Kidney glomerular epithelial cell (primary cell): ENCODE measurements at regions not wholly inside any gene's neighbourhood (a gene's known extent, or its start where the extent isn't known, plus 50 kb on each side); places are given as distances from the start of the nearest gene placed in this dataset.

Experiments
- DNase-seq: peaks from one replicate; lab custom pipeline; 2025; lab: John Stamatoyannopoulos, UW

DNA sequence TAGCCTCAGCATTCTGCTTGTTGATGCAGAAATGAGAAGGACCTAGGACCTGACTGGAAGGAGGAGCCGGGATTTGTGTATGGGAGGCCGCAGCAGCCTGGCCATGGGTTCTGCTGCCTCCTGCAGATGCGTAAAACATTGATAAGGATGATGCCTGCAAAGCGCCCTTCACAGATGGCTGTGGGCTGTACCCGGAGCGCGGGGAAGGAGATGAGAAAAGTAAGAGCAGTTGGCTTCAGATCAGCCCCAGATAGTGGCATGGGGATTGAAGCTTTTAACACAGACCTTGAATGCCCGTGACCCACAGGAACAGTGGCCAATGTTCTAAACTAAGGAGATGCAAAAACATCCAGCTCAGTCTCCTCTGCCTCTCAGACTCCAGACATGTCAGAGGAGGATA is 136.4 kb upstream of the KCNG1 start:
- DNase-seq = no peak

DNA sequence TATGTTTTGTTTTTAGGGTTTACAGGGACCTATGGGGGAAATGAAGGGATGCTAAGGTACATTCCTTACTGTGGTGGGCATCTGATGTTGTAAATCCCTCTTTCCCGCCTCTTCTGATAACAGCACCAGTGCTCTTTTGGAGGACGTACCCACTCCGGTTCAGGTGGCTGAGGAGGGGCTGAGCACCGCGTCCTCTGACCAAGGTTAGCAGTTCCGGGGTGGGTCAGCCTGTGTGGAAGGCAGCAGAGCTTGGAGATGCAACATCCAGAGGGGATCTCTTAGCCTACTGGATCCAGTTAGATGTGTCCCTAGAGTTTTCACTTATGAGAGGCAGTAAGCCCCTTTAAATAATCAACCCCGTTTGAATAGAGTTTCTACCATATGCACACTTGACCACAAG is 135.3 kb upstream of the KCNG1 start:
- no peak for DNase-seq

DNA sequence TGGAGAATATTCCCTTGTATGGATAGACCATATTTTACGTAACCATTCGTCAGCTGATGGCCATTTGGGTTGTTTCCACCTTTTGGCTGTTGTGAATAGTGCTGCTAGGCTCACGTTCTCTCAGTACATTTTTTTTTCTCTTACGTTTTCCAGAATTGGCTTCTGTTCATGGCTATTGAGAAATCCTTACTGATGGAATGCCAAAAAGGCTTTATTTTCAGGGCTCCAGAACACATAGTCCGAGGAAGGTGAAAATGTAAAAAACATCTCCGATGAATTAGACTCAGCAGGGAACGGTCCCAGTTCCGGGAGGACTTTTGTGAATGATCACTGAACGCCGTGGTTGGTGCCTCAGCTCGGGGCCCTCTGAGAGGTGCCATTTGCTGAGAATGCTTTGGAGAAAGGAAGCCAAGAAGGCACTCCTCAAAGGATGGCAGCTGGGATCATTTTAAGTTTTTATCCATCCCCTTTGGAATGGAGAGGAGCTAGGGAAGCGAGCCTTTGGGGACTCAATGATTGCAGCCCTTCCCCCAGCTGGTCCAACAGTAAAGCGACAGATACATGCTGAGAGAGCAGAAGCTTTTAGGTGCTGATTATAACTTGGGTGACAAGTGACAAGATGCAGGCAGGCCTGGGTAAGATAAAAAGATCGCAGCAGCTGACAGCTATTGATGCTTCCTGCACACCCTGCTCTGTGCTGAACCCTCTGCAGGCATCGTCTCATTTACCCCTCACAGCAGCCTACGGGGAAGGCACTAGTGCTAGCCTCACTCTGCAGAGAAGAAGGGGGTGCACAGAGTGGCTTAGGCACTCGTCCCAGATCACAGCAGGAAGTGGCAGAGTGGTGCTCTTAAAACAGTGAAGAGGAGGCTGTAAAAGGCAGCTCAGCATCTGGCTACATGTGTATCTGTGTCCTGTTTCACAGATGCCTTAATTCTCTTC is 133.4 kb upstream of the KCNG1 start:
- DNase-seq = no peak

DNA sequence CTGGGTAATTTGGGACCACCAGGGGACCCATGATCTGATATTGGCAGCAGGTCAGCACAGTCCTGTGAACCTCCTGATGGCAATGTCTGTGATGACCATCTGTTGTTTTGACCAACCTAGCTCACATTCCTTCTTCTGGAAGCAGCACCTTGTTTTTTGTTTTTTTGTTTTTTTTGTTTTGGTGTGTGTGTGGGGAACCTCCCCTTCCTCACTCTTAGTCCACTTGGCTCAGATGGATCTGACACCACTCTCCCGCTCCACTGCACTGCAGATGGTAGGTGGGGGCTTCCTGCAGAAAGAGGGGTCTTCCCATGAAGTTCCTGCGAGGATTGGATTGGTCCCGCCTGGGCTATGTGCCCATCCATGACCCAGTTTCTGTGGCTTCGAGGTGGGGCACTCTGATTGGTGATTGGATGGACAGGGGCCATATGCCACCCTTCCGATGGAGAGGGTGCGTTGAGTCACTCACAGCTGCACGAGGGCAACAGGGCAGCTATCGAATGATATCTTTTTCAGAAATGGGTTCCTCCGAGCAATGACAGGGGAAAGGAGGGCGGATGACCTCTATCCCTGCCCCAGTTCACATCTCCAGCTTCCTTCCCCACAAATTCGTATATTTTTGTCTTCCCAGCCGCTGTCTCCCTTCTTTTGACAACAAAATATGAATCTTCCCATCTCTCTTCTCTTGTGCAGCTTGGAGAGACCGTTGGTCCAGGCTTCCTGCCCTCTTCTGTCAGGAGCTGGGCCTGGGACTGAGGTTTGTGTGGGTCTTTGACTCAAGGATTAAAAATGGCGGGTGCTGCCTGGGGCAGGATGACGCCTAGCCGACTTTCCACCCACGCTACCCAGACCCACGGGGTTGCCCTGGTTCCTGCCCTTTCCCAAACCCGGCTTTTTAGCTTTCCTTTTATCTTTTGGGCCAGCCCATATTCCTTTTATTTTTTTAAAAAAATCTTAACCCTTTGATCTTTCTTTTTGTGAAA is 132.1 kb upstream of the KCNG1 start:
- no peak for DNase-seq

DNA sequence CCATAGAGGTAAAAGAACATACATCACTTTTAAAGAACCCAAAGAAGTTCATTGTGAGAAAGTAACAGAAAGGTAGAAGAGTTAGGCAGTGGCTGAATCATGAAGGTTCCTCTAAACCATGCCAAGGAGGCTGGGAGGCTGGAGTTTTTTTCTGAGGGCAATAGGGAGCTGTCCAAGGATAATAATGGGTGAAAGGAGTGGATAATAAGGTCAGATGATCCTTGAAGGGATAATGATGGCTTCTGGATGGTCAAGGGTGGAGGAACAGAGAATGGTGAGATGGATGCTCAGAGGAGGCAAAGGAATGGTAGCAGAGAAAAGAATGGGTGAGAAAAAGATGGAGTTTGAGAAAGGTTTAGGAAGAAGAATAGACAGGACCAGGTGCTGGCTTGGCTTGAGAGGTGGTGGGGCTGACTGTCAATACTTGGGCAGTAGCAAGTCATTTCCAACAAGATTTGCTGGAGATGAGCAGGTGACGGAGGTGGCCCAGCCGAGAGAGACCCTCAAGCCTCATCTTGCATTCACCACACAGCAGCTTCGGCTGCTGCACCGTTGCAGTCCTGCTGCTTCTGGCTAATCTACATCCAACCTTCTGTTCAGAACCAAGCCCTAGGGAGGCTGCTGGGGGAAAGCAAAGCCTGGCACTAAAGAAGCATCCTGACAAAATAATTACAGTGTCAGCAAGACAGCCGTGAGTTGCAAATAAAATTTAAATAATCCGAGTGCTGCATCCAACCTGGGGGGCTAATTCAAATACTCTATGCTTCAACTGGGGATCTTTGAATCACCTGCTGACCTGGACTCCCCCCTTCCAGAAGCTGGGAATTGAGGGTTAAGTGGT is 131.2 kb upstream of the KCNG1 start:
- no peak for DNase-seq

DNA sequence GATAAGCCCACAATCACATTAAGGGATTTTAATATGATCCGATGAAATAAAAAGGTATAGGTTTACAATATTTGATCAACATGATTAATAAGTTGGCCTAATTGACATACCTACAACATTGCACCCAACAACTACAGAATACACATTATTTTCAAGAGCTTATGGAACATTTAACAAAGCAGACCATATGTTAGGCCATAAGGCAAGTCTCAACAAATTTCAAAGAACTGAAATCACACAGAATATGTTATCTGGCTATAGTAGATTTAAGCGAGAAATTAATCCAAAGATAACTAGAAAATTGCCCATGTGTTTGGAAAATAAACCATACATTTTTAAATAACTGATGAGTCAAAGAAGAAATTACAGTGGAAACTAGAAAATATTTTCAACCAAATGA is 126.0 kb upstream of the KCNG1 start:
- DNase-seq = no peak

DNA sequence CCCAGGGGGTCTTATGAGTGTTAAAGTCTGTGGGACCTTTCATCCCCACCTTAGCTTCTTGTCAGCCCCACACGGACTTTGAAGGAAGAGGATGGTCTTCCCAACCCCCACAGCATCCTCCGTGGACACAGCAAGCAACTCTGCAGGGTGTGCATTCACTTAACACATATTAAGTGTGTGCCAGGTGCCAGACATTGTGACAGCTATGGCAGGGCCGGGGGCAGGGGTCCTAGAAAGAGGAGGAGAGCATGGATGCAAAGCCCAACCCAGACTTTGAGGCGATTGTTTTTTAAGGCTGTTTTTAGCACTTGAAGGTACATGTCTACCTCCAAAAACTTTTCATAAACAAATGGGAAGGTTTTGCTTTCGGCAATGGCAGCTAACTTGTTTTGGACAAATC is 121.6 kb upstream of the KCNG1 start:
- DNase-seq = no peak

DNA sequence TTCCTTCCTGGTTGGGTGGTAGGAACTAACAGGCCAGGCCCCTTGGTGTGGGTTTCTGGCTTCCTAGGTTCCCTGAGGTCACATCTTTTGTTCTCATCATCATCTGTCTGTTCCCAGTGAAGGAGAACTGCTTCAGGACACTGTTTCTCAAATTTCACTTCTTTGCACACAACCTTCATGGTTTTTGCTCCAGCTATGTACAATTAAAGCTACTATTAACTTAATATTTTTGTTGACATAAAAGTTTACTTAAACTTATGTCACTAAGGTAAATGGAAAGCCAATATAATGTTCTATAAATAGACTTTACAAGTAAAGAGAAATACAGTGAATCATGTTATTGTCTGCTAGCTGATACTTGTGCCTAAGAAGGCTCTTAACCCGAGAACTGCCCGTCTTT is 120.7 kb upstream of the KCNG1 start:
- no peak for DNase-seq

DNA sequence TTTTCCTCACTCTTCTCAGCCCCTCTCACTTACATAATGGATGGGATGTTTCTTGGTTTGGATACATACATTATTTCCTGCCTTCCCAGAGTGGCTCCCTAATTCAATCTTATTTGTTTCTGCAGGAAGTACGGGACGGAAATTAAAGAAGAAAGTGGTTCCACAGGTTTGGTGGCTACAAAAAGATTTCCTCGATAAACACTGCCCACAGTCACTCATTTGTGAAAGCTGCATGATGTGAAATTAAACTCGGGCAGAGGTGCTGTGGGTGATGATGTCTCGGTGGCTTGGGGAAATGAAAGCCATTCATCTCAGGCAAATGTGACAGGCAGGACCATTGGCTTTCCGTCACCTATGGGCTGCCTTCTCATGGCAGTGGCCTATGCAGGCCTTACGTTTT is 119.5 kb upstream of the KCNG1 start:
- no peak for DNase-seq

DNA sequence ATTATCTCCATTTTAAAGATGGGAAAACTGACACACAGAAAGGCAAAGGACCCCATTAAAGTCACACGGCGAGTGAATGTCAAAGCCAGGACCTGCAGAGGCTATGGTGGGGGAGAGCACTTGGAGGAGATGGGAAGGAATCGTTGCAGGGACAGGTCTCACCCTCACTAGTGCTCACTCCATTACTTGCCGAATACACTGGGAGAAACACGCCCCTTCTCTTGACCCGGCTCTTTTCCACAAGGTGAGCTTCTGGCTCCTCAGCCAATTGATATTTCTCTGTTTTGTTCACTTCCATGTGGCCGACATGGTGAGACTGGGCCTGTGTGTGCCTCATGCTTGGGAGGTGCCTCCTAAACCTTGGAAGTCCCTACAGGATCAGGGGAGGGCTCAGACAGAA is 117.8 kb upstream of the KCNG1 start:
- no peak for DNase-seq

DNA sequence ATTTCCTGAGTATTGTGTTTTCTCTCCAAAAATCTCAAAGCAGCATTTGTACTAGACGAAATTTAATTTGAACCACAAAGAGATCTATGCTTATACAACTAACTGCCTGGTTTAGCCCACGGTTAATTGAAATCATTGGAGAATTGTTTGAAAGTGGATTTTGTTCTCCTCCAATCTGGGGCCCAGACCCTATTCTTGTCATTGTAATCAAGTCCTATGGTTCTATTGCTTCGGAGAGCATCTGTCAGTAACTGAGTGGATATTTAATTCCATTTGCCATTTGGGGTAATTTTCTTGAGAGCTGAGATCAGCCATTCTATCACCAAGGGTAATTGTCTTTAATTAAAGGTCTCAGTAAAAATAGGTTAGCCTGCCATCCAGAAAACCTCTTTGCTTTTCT is 117.0 kb upstream of the KCNG1 start:
- DNase-seq = no peak

DNA sequence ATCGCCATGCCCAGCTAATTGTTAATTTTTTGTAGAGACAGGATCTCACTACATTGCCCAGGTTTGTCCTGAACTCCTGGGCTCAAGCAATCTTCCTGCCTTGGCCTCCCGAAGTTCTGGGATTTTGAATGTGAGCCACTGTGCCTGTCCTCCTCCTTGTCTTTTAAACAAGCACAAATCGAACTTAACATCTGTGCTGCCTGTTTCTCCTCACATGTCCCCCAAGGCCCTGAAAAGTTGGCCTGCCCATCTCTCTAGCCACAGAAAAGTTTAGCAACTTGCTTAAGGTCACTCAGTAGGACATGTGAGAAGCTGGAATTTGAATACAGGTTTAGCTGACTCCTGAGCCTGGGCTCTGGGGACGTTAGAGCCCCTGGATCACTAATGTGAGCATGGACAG is 115.7 kb upstream of the KCNG1 start:
- no peak for DNase-seq

DNA sequence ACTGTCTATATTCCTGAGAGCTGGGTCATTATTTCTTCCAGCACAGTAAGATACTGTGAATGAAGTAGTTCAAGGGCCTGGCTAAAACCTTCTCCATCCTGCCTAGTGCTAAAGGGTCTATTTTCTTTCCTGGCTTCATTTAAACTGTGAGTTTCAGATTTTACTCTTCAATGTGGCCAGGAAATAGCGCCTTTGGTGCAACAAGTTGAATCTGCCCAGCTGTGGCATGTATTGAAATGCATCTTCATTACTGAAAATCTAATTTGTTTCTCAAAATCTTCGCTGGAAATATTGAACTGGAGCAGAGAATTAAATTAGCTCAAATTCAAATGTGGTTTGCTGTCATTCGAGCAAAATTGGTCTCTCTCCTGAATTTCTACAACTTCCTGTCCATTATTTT is 114.6 kb upstream of the KCNG1 start:
- DNase-seq = no peak

DNA sequence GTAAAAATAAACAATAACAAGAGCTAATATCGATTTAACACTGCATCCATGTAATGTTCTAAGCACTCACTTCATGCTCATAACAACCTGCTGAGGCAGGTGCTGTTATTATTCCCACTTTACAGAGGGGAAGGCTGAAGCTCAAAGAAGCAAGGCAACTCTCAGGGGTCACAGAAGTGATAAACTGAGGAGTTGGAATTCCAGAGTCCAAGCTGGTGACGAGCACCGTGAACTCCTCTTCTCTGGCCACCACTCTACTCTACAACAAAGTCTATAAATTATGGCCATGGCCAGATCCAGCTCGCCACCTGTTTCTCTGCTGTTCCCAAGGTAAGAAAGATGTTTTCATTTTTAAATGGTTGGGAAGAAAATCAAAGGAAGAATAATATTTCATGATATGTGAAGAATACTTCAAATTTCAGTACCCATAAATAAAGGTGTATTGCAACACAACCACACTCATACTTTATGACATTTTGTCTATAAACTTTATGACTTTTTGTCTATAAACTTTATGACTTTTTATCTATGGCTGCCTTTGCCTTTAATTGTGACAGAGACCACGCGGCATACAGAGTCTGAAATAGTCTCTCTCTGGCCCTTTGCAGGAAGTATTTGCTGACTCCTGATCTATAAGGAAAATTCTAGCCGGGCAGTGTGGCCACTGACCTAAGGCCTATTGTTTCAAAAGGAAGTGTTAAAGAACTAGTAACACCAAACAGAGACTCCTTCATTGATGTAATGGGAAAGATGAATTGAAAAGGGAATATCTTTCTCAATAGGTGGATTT is 113.2 kb upstream of the KCNG1 start:
- DNase-seq = no peak

DNA sequence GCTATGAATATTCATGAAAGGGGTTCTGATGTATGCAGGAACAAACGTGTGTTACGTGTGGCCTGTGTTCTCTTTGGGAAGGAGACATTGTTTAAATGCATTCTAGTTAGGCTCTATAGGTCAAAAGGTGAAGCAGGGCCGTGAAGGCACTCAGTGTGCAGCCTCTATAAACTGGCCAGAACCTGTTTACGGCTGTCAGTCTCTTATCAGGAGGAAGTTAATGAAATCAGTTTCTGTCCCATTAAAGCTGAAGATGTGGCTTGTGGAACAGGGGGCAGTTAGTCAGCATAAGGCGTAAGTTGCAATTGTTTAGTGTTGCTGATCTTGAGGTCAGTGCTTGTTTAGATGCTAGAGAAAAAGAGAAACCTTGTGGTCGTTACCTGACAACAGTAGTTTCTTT is 111.5 kb upstream of the KCNG1 start:
- DNase-seq = no peak

DNA sequence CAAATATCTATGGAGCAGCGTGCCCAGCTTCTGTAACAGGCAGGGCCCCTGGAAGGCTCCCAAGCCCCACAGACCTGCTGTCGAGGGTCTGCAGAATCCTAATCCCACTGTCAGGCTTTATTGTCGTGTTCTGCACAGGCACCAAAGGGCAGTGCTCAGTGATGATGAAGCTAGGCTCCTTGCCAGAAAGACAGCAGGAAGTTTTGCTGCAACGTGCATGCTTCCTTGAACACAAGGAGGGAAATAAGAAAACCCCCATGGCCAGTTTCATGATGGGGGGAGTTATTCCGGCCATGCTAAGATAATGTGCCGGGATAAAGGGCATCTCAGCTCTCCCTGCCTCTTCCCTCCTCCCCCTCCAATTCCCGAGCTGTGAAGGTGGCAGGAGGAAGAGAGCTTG is 109.4 kb upstream of the KCNG1 start:
- no peak for DNase-seq

DNA sequence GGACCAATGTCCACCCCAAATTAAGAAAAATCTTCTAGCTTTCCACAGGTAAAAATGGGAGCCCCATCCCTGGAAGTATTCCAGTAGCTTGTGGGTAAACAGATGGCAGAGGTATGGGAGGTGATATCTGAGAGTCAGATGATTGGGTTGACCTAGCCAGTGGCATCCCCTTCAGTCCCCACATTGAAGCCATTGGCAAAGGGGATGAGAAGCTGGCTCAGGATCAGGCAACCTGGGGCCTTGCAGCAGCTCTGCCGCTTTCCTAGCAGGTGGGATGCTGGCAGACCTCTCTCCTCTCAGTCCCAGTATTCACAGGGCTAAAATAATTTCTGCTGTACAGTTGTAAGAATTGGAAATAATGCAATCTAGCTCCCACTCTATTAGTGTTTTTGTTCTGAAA is 108.9 kb upstream of the KCNG1 start:
- no peak for DNase-seq

DNA sequence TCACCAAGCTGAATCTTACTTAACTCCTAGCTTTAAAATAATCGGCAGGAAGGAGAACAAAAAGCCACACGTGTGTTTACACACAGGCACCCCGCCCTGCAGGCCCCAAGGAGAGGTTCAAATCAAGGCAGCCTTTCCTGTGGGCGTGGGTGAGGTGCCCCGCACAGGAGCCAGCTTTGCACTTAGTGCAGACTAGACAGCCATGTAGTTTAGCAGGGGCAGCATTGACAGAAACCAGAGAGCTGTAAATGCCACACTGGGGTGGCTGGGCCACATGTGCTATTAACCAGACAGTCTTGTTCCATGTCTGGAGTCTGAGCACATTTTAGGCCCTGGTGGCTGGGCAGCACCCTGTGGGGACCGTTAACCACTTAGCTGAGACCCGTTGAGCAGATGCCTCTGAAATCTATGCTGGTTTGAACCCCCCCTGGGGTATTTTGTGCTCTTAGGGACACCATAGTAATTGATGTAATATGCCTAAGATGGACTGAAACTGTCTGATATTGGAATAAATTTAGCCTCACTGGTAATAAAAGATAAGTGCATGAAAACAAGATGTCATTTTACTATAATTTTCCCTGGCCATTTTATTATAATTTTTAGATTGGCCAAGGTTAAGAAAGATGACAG is 106.4 kb upstream of the KCNG1 start:
- no peak for DNase-seq

DNA sequence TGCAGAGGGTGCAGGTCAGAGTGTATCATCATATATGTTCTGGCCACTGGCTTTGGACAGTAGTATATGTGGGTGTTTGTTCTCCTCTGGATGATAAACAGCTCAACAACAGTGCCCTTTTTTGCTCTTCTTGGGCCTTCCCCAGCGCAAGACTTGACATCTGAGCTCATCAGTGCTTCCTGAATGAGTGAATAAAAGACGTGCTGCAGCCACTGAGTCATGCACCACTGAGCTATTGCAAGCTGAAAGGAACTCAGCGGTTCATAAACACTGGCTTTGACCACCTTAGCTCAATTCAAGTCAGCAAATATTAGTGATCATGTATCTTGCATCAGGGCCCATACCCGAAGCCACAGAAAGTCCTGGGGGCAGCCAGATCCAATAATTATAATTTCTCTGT is 105.3 kb upstream of the KCNG1 start:
- DNase-seq = peak; percentile 58

DNA sequence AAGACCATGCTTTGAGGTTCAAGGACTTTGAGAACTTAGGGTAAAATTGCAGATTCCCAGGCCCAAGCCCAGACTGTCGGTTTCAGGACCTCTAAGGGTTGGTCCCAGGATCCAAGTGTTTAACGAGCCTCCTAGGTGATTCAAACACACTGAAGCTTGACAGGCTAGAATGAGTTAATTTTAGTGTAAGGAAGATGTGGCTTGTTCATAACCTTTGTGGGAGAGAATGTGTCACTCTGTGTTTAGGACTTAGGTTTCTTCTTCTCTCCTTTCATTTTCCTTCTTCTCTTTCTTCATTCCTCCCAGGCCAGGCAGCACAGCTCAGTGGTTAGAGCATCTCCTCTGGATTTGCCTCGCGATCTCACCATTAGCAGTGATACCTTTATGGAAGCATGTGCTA is 104.8 kb upstream of the KCNG1 start:
- DNase-seq = no peak

DNA sequence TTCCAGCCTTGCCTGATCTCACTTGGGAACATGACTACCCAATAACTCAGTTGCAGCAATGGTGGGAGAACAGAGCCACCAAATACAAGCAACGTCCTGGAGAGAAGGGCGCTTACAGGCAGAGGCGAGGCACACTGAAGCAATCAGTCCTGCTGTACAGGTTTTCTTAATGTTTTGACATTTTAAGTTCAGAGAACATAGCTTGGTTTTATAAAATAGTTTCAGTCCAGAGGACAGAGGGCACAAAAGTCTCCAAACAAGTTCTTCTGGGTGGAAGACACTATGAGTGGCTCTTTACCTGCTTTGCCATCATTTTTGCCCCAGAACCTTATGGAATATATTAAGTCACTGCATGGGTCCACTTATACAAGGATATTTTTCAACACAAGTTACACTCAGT is 103.4 kb upstream of the KCNG1 start:
- DNase-seq = no peak
